Central memory CD8-positive, alpha-beta T cell (primary cell): ENCODE measurements at regions not wholly inside any gene's neighbourhood (a gene's known extent, or its start where the extent isn't known, plus 50 kb on each side); places are given as distances from the start of the nearest gene placed in this dataset.

Source experiments
- ATAC-seq: fragments of 150-1000 bp; cut with Tn5 transposase; replicated peaks from 2 replicates; pipeline ENCODE4 v1.10.0; 2022; ENCODE audit warnings: mild to moderate bottlenecking, moderate FRiP score, moderate number of reproducible peaks; ENCODE audit not compliant: poor library complexity, severe bottlenecking; ENCODE audit errors: extremely low read depth
- DNase-seq, 2 donors: peaks; one replicate each; pipeline ENCODE4 v3.0.0; 2021; ENCODE audit warnings: low spot score in 2 of 2
- H3K27ac Mint-ChIP-seq: one replicate; pipeline ENCODE4 v1.8.0; 2022; ENCODE audit warnings: low read depth, mild to moderate bottlenecking, moderate library complexity, mixed read lengths
- H3K27me3 Mint-ChIP-seq: one replicate; pipeline ENCODE4 v1.8.0; 2022; ENCODE audit warnings: mixed read lengths
- H3K36me3 Mint-ChIP-seq: one replicate; pipeline ENCODE4 v1.8.0; 2022; ENCODE audit warnings: mild to moderate bottlenecking, moderate library complexity, mixed read lengths; ENCODE audit not compliant: insufficient read depth
- H3K4me1 Mint-ChIP-seq: one replicate; pipeline ENCODE4 v1.8.0; 2022; ENCODE audit warnings: mixed read lengths
- H3K4me3 Mint-ChIP-seq: one replicate; pipeline ENCODE4 v1.8.0; 2022; ENCODE audit warnings: mild to moderate bottlenecking, moderate library complexity, mixed read lengths
- H3K9me3 Mint-ChIP-seq: one replicate; pipeline ENCODE4 v1.8.0; 2022; ENCODE audit warnings: mixed read lengths

DNA sequence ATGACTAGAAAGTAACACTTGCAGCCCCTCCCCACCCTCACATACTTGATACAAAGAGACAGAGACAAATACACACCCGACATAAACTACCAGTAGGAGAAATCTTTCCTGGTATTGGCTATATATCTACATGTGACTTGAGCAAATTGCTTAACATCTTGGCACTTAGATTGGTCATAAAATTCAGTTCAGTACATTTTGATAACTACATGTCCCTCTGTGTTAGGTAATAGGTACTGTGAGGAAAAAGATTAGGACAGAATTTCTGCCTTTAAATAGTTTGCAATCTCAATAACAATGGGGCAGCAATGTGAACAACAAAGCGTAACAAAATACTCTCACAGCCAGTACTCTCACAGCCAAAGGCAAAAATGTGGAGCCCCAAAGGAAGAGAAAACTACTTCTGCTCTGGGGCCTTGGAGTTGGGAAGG lies 670.0 kb upstream of the ACVR2A start:
- no peak for ATAC-seq
- Mint-ChIP-seq H3K4me1 (no peaks in the 10 kb centered on the region), H3K27ac (no peak overlapping the region), H3K9me3 (no peaks in the 10 kb centered on the region), H3K27me3 (no peaks in the 10 kb centered on the region), H3K36me3 (no peaks in the 10 kb centered on the region), H3K4me3 (no peak overlapping the region)
- DNase-seq, result no peak

DNA sequence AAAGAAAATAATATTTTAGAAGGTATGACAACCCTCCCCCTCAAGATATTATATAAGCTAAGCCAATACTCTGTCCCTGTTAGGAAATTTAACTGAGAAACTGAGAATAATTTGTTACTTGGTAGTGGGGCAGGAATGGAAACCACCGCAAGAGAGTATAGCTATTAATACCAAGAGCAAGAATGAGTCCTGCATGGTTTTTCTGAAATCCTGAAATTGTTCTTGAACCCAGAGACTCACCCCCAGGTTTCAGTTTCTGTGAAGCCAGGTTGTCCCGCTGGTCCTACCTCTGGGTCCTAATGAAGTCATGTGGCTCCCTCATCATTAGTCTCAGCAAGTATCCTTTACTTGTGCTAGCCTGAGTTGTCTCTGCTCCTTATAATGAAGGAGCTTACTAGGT lies 671.0 kb upstream of the ACVR2A start:
- H3K27me3 Mint-ChIP-seq, result no peaks in the 10 kb centered on the region
- H3K4me3 Mint-ChIP-seq, result no peak overlapping the region
- DNase-seq (no peak), ATAC-seq (no peak)
- no peak overlapping the region for H3K27ac Mint-ChIP-seq
- H3K36me3 Mint-ChIP-seq, result no peaks in the 10 kb centered on the region
- peaks cover 6% of the 10 kb centered on the region for H3K9me3 Mint-ChIP-seq
- no peaks in the 10 kb centered on the region for H3K4me1 Mint-ChIP-seq

DNA sequence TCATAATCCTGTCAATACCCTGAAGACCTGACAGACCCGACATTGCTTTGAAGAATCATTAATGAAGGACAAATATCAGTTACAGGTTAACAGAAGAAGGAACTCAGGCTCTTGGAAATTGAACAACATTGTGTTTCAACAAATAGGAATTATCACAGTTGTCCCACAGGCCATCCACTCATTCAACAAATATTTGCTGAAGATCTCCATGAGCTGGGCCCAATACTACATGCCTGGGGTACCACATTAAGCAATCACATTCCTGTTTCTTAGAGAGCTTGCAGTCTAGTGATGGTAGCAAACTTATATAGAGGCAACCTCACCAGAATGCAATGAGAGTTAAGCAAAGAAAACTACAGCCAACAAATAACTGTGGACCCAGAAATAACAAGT lies 671.6 kb upstream of the ACVR2A start:
- Mint-ChIP-seq H3K36me3 (no peaks in the 10 kb centered on the region), H3K9me3 (peaks cover 10% of the 10 kb centered on the region), H3K27me3 (no peaks in the 10 kb centered on the region), H3K27ac (no peak overlapping the region), H3K4me3 (no peak overlapping the region), H3K4me1 (no peaks in the 10 kb centered on the region)
- DNase-seq, result no peak
- ATAC-seq, result no peak

DNA sequence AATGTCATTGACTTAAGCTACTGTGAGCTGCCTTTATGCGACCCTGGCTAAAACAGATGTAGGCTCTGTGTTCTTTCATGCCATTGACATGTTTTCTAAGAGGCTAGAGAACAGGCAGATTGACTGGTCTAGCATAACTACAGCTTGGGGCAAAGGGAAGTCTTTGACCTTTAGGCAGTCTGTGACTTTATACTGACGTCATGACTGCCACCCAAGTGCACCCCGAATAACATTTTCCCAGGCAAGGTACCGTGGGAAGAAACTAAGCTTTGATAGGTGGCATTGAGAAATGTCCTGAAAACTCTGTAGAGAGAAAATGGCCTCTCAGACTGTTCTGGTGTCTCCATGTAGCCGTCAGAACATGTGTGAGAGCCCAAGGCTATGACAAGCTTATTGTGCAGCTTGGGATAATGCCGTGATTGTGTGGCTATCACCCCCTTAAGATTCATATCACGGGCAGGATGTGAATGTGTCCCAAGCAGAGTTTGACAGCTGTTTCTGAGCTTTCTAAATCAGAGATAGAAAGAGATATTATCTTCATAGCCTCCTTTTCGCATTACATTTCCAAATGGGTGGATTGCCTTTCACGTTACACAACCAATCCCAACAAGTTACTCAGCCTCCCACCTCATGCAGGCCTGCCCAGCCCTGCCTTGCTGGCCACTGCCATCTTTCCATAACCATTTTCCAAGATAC lies 672.2 kb upstream of the ACVR2A start:
- H3K36me3 Mint-ChIP-seq, result no peaks in the 10 kb centered on the region
- no peak overlapping the region for H3K27ac Mint-ChIP-seq
- no peak for ATAC-seq
- no peaks in the 10 kb centered on the region for H3K27me3 Mint-ChIP-seq
- DNase-seq, result no peak
- no peaks in the 10 kb centered on the region for H3K4me1 Mint-ChIP-seq
- no peak overlapping the region for H3K4me3 Mint-ChIP-seq
- peaks cover 11% of the 10 kb centered on the region for H3K9me3 Mint-ChIP-seq

DNA sequence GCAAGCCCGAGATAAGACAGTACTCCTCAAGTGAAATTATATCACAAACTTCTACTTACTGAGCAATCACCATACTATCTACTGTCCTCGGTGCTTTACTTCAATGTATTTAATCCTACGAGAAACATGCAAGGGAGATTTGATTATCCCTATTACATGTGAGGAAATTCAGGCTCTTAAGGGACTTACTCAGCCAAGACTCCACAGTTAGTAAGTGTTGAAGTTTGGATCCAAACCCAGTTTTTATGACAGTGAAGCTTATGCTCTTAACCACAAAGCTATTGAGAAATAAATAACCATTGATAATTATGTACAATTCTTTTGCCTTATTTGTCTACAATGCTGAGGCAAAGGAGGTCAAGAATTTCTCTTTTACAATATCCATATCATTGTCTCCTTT lies 672.9 kb upstream of the ACVR2A start:
- H3K27ac Mint-ChIP-seq, result no peak overlapping the region
- H3K4me3 Mint-ChIP-seq, result no peak overlapping the region
- ATAC-seq (no peak), DNase-seq (no peak)
- no peaks in the 10 kb centered on the region for H3K4me1 Mint-ChIP-seq
- H3K9me3 Mint-ChIP-seq, result peaks cover 11% of the 10 kb centered on the region
- no peaks in the 10 kb centered on the region for H3K36me3 Mint-ChIP-seq
- no peaks in the 10 kb centered on the region for H3K27me3 Mint-ChIP-seq

DNA sequence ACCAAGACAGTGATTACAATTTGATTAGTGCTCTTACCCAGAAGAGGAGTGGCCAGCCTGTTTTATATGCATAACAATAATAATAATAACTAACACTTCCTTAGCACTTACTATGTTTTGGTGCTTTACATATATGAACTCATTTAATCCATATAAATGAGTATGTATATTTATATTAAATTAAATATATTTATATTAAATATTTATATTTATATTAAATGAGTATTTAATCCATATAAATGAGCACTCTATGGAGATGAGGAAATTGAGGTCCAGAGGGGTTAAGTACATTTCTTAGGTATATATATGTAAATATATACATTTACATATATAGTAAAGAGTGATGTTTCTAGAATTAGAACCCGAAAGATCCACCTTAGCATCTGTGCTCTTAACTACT lies 673.9 kb upstream of the ACVR2A start:
- H3K4me3 Mint-ChIP-seq, result no peak overlapping the region
- H3K27me3 Mint-ChIP-seq, result no peaks in the 10 kb centered on the region
- no peak overlapping the region for H3K27ac Mint-ChIP-seq
- H3K36me3 Mint-ChIP-seq, result no peaks in the 10 kb centered on the region
- DNase-seq (no peak), ATAC-seq (no peak)
- no peaks in the 10 kb centered on the region for H3K4me1 Mint-ChIP-seq
- H3K9me3 Mint-ChIP-seq, result peaks cover 16% of the 10 kb centered on the region

DNA sequence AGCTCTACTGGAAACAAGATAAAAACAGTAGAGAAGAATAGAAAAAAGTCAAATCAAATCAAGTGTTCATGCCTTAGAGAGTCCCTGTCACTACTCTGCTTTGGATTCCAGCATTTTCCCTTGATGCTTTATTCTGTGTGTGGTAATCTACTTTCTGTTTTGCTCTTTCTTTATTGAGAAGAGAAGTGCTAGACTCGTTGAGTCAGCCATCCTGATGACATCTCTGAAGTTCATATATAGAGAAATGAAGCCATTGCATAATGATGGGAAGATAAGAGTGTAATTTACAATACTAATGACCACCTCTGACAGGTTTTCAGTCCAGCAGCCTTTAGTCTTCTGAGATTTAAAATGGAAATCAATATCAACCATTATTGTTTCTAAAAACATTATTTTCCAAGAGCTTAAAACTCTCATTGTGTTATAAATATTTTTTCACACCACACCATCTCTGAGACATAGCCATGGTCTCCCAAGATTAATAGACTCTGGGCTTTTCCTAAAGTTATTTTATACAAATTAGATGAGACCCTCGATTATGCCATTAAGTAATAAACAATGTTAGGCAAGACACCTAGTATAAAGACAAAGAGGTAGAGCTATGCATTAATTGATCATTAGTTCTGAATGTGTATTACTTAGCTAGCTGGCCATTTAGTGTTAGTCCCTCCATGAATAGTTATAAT lies 679.0 kb upstream of the ACVR2A start:
- Mint-ChIP-seq H3K36me3 (peaks cover 1% of the 10 kb centered on the region), H3K27me3 (no peaks in the 10 kb centered on the region), H3K27ac (no peak overlapping the region), H3K9me3 (peaks cover 24% of the 10 kb centered on the region), H3K4me1 (no peaks in the 10 kb centered on the region), H3K4me3 (no peak overlapping the region)
- ATAC-seq, result no peak
- no peak for DNase-seq

DNA sequence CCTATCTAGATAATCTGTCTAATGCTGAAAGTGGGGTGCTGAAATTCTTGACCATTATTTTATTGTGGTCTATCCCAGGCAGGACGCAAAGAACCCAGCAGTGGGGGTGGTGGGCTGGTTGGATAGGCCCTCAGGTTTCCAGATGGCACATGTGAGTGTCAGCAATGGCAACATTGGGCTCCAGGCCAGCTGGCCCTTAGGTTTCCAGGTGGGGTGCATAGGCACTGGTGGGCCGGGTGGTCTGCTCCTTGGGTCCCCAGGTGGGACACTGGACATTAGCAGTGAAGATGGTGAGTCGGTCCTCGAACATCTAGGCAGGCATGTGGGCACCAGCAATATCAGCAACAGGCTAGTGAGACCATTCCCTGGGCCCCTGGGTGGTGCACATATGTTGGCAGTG lies 680.3 kb upstream of the ACVR2A start:
- ATAC-seq (no peak), DNase-seq (no peak)
- Mint-ChIP-seq H3K36me3 (peaks cover 1% of the 10 kb centered on the region), H3K4me3 (no peak overlapping the region), H3K4me1 (no peaks in the 10 kb centered on the region), H3K27me3 (no peaks in the 10 kb centered on the region), H3K9me3 (peaks cover 24% of the 10 kb centered on the region), H3K27ac (no peak overlapping the region)

DNA sequence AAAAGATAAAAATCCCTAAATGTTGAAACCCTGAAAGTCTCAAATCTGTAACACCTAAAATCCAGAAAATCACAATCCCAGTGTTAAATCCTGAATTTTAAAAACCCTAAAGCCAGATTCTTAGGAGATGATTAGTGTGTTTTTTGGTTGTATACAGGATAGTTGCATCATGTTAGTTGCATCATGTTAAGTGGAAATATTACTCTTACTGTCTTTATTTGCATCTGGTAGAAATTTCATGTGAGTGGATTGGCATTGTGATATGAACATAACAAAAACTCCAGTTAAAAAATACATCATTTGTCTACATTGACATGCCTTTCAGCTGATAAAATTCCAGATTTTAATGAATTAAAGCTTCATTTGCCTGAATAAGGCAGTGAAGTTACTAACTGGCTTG lies 683.1 kb upstream of the ACVR2A start:
- Mint-ChIP-seq H3K4me3 (no peak overlapping the region), H3K27ac (no peak overlapping the region), H3K4me1 (no peaks in the 10 kb centered on the region), H3K36me3 (peaks cover 1% of the 10 kb centered on the region), H3K27me3 (no peaks in the 10 kb centered on the region), H3K9me3 (peaks cover 26% of the 10 kb centered on the region)
- ATAC-seq (no peak), DNase-seq (no peak)

DNA sequence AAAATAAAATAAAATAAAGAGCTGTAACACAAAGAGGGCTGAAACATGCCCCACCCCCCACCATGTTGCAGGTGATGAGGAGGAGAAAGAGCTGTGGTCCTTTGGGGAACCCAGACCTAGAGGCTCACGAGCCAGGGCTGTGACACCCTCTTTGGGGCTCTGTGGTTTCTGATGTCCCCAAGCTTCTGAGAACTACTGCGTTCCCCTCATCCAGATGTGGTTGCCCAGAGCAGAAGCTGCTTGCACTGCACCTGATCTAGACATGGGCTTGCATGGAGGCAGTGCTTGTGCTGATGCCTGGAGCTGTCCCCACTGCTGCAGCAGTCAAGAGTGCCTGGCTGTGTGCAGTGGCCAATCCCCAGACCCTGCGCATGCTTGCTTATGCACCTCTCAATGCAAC lies 687.9 kb upstream of the ACVR2A start:
- Mint-ChIP-seq H3K27me3 (no peaks in the 10 kb centered on the region), H3K27ac (no peak overlapping the region), H3K4me3 (no peak overlapping the region), H3K4me1 (no peaks in the 10 kb centered on the region), H3K9me3 (peaks cover 22% of the 10 kb centered on the region), H3K36me3 (no peaks in the 10 kb centered on the region)
- DNase-seq, result no peak
- ATAC-seq, result no peak

DNA sequence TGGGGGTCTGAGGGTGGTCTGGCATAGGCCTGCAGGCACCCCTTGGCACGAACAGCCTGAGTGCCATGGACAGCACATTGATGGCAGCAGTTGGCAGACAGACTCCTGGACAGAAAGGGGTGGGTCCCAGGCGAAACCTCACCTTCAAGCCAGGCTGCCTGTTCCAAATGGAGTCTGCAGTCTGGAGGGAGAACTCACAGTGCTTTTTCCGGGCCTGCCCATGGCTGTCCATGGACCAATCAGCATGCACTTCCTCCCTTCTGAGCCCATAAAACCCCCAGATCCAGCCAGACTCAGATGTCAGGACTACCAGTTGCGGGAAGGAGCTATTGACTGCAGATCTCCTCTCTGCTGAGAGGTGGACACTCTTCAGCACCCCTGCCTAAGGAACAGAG lies 694.6 kb upstream of the ACVR2A start:
- H3K4me1 Mint-ChIP-seq, result no peaks in the 10 kb centered on the region
- H3K9me3 Mint-ChIP-seq, result peaks cover 24% of the 10 kb centered on the region
- H3K27ac Mint-ChIP-seq, result no peak overlapping the region
- no peak overlapping the region for H3K4me3 Mint-ChIP-seq
- DNase-seq (no peak), ATAC-seq (no peak)
- no peaks in the 10 kb centered on the region for H3K27me3 Mint-ChIP-seq
- no peaks in the 10 kb centered on the region for H3K36me3 Mint-ChIP-seq

DNA sequence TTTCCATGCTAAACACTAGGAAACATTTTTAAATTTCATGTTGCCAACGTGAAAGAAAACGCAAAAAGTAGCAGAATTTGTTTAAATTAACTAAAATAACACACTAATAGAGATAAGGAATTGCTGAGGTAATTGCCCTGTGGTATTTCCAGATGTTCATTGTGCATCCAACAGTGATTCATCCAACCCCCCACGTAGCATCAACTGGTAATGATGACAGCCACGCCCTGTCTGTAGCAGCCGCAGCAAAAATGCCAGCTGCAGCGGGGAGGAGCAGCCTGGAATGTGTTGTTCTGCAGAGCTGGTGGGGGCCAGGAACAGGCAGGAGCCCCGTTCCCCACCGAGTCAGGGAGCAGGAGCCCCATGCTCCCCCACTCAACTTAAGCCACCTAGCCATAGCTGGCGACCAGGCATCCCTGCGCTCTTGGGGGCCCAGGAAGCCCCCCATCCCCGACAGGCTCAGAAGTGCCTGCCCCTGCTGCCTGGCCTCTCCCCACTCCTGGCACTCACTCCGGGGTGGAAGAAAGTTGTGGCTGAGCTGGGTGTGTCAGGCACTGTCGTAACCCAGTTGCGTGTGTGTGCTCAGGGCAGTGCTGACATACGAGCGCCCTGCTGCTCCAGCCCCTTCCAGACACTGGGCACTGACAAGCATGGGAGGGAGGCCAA lies 695.1 kb upstream of the ACVR2A start:
- ATAC-seq, result no peak
- Mint-ChIP-seq H3K36me3 (no peaks in the 10 kb centered on the region), H3K4me3 (no peak overlapping the region), H3K4me1 (no peaks in the 10 kb centered on the region), H3K27ac (no peak overlapping the region), H3K27me3 (no peaks in the 10 kb centered on the region), H3K9me3 (peaks cover 26% of the 10 kb centered on the region)
- DNase-seq, result no peak

DNA sequence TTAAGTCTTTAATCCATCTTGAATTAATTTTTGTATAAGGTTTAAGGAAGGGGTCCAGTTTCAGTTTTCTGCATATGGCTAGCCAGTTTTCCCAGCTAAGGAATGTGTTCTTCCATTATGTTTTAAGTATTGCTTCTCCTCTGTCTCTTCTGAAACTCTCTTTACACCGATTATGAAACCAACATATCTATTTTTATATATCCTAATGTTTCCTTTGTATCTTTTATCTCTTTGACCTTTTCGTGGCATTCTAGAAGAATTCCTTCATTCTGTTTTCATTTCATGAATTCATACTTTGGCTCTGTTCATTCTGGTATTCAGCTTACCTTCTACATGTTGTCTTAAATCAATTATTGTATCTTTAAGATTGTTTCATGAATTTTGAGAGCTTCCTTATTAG lies 697.0 kb upstream of the ACVR2A start:
- Mint-ChIP-seq H3K9me3 (peaks cover 22% of the 10 kb centered on the region), H3K36me3 (no peaks in the 10 kb centered on the region), H3K4me1 (no peaks in the 10 kb centered on the region), H3K27ac (no peak overlapping the region), H3K27me3 (no peaks in the 10 kb centered on the region), H3K4me3 (no peak overlapping the region)
- DNase-seq (no peak), ATAC-seq (no peak)
